ENCODE measurements at regions not wholly inside any gene's neighbourhood (a gene's known extent, or its start where the extent isn't known, plus 50 kb on each side); places are given as distances from the start of the nearest gene placed in this dataset.
"Not testable (repeated sequence)": the region's sequence is repeated elsewhere in the genome, so short reads cannot be mapped to it uniquely, and the experiment has no call there.

GRCh38 chr3:87101861-87102625 lies 111.1 kb upstream of the VGLL3 start:
- DNase-seq = no peak

- not testable (repeated sequence) for DNase-seq
Observed at GRCh38 chr3:87097733-87098132, 106.8 kb upstream of the VGLL3 start.

GRCh38 chr3:87090631-87091030 lies 99.7 kb upstream of the VGLL3 start:
- no peak for DNase-seq

- no peak for DNase-seq
Observed at GRCh38 chr3:87088993-87089841, 98.3 kb upstream of the VGLL3 start.

- no peak for DNase-seq
Observed at GRCh38 chr3:87088430-87088992, 97.6 kb upstream of the VGLL3 start.

- DNase-seq = no peak
Observed at GRCh38 chr3:87084868-87085267, 93.9 kb upstream of the VGLL3 start.

GRCh38 chr3:87082796-87083440 lies 92.0 kb upstream of the VGLL3 start:
- no peak for DNase-seq

GRCh38 chr3:87077355-87077754 lies 86.4 kb upstream of the VGLL3 start:
- no peak for DNase-seq

- no peak for DNase-seq
Observed at GRCh38 chr3:87076946-87077345, 86.0 kb upstream of the VGLL3 start.

- no peak for DNase-seq
Observed at GRCh38 chr3:87073496-87074145, 82.7 kb upstream of the VGLL3 start.

- DNase-seq = no peak
Observed at GRCh38 chr3:87072446-87072845, 81.5 kb upstream of the VGLL3 start.

- DNase-seq = no peak
Observed at GRCh38 chr3:87069971-87070370, 79.0 kb upstream of the VGLL3 start.

- no peak for DNase-seq
Observed at GRCh38 chr3:87069021-87069420, 78.1 kb upstream of the VGLL3 start.

- no peak for DNase-seq
Observed at GRCh38 chr3:87062685-87063084, 71.7 kb upstream of the VGLL3 start.

GRCh38 chr3:87057474-87057873 lies 66.5 kb upstream of the VGLL3 start:
- no peak for DNase-seq

- no peak for DNase-seq
Observed at GRCh38 chr3:87053553-87053952, 62.6 kb upstream of the VGLL3 start.

- no peak for DNase-seq
Observed at GRCh38 chr3:87052499-87053260, 61.7 kb upstream of the VGLL3 start.

GRCh38 chr3:87047852-87048251 lies 56.9 kb upstream of the VGLL3 start:
- DNase-seq = no peak

GRCh38 chr3:87046241-87046640 lies 55.3 kb upstream of the VGLL3 start:
- no peak for DNase-seq

GRCh38 chr3:87045473-87045872 lies 54.5 kb upstream of the VGLL3 start:
- no peak for DNase-seq

- no peak for DNase-seq
Observed at GRCh38 chr3:87044846-87045245, 53.9 kb upstream of the VGLL3 start.

GRCh38 chr3:87044409-87044808 lies 53.5 kb upstream of the VGLL3 start:
- no peak for DNase-seq
